Stomach (tissue), 8 donors: ENCODE measurements at regions not wholly inside any gene's neighbourhood (a gene's known extent, or its start where the extent isn't known, plus 50 kb on each side); places are given as distances from the start of the nearest gene placed in this dataset.

Experiments
- DNase-seq, 2 donors: peaks; one replicate each; pipeline versions ENCODE4 v3.0.0 to v3.0.0-alpha.2; 2013 to 2019
- H3K27ac ChIP-seq, 5 donors: fragments of 200-600 bp in 4 of 5; sonication (generic) in 4 of 5; one replicate each; pipeline ENCODE4 v1.5.1; 2013 to 2019; ENCODE audit warnings: mild to moderate bottlenecking in 1 of 5, moderate library complexity in 1 of 5
- H3K27me3 ChIP-seq, 3 donors: fragments of 200-600 bp; sonication (generic); one replicate each; pipeline ENCODE4 v1.5.1; 2017 to 2019; ENCODE audit warnings: mixed run types in 1 of 3
- H3K36me3 ChIP-seq, 4 donors: fragments of 200-600 bp; sonication (generic); 1 replicate in 3 of 4; 2 replicates in 1 of 4; pipeline ENCODE4 v1.5.1; 2016 to 2019
- H3K4me1 ChIP-seq, 4 donors: fragments of 200-600 bp; sonication (generic); one replicate each; pipeline ENCODE4 v1.5.1; 2016 to 2019
- H3K4me3 ChIP-seq, 4 donors: fragments of 200-600 bp; sonication (generic) in 3 of 4; one replicate each; pipeline ENCODE4 v1.5.1; 2016 to 2019; ENCODE audit warnings: mild to moderate bottlenecking in 1 of 4
- H3K9me3 ChIP-seq, 4 donors: fragments of 200-600 bp; sonication (generic); one replicate each; pipeline ENCODE4 v1.5.1; 2016 to 2019
- EP300 ChIP-seq: sonication (generic); formaldehyde crosslinking; IDR thresholded peaks from one replicate; pipeline ENCODE4 v1.6.1; 2017; ENCODE audit warnings: antibody characterized with exemption
- POLR2A ChIP-seq, 4 donors: fragments of 450-650 bp; IDR thresholded peaks; one replicate each; pipeline ENCODE4 v1.6.1; 2016; ENCODE audit warnings: antibody characterized with exemption in 4 of 4, control low read depth in 2 of 4, mild to moderate bottlenecking in 1 of 4, moderate library complexity in 1 of 4
- POLR2AphosphoS5 ChIP-seq, 3 donors: sonication (generic); formaldehyde crosslinking; IDR thresholded peaks; one replicate each; pipeline ENCODE4 v1.6.1; 2016; ENCODE audit warnings: antibody characterized with exemption in 3 of 3
- WGBS, 5 donors: extraction: QIAGEN DNeasy Blood & Tissue Kit in 3 of 5; methylation state at CpG; one replicate each; pipeline versions ENCODE4 v1.1.5 to v1.1.7; 2013 to 2018; 5-methylcytosine and 5-hydroxymethylcytosine counted together
- intact Hi-C: fragments of 100-400 bp; cut with DNase I; formaldehyde crosslinking; loops from one replicate; pipeline ENCODE4 v1.15.1; 2023; ENCODE audit warnings: low total_unique reads
- small RNA-seq, 4 donors: library from RNA; depleted of rRNA; stranded (forward); fragments of <200 nt; gene quantifications; one replicate each; pipeline ENCODE3, GENCODE V24; 2016
- TF ChIP-seq, protein P1 (sequence below), 7 experiments: fragments of 450-650 bp in 4 of 7; fragments of 200-600 bp in 3 of 7; sonication (generic) in 3 of 7; IDR thresholded peaks; one replicate each; pipeline ENCODE4 v1.5.1; 2016 to 2019; ENCODE audit warnings: antibody characterized with exemption in 7 of 7, control low read depth in 2 of 7, mild to moderate bottlenecking in 1 of 7
- donor health status: healthy with polysubstance abuse.
- donor health status: Bipolar disorder and iron deficiency.
- donor health status: healthy.

DNA sequence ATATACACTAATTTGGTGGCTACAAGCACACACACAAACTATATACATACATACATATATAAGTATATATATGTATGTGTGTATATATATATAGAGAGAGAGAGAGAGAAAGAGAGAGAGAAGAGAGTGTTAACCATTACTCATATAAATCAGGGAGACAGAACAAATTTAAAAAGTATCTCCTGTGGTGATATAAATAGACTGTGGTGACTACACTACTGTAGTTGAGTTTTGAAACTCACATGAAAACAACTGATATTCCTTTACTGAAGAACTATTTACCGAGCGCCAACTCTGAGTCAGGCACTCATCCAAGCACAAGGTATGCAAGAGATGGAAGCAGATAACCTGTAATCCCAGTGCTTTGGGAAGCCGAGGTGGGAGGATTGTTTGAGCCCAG is 67.3 kb upstream of the ANO6 start:
- WGBS, 5 donors, result 81 to 93% (median 88%) methylated on average over 3 of the region's 3 CpGs
- intact Hi-C loops, result no loop called here
- DNase-seq, result no peak

DNA sequence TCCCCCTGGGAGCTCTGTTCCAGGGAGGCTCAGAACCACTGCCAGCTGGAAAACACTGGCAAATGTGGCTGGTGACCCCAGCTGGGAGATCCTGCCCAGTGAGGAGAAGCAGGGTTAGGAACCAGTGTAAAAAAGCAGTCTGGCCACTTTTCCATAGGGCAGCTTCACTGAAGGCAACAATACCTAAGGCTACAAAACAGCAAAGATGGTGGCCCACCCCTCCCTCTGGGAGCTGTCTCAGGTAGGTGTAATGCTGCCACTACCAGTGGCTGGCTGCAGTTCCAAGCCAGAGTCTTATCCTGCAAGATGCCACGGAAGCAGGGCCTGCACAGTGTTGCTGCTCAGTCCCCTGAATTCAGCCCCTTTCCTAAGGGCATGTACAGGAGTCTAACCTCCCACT is 50.6 kb upstream of the ANO6 start:
- intact Hi-C loops, result no loop called here
- no peak overlapping the region for H3K27ac ChIP-seq
- 79 to 97% (median 85%) methylated on average over 1 of the region's 1 CpG; no CpG with 5 or more reads in 1 of the 5 donors for WGBS, 5 donors

More for the DNA sequence above, 67.3 kb upstream of the ANO6 start:
- Histone ChIP-seq H3K4me3 (no peak overlapping the region), H3K36me3 (no peaks in the 10 kb centered on the region), H3K27me3 (no peaks in the 10 kb centered on the region), H3K9me3 (peaks cover 0 to 18% (median 8%) of the 10 kb centered on the region in 4 donors), H3K4me1 (no peaks in the 10 kb centered on the region), H3K27ac (no peak overlapping the region)
- TF ChIP-seq EP300 (no peak), POLR2AphosphoS5 (IDR thresholded peaks at IDR 0.05) (no peak), POLR2A (IDR thresholded peaks at IDR 0.05) (no peak)
- TF ChIP-seq, protein P1, sequence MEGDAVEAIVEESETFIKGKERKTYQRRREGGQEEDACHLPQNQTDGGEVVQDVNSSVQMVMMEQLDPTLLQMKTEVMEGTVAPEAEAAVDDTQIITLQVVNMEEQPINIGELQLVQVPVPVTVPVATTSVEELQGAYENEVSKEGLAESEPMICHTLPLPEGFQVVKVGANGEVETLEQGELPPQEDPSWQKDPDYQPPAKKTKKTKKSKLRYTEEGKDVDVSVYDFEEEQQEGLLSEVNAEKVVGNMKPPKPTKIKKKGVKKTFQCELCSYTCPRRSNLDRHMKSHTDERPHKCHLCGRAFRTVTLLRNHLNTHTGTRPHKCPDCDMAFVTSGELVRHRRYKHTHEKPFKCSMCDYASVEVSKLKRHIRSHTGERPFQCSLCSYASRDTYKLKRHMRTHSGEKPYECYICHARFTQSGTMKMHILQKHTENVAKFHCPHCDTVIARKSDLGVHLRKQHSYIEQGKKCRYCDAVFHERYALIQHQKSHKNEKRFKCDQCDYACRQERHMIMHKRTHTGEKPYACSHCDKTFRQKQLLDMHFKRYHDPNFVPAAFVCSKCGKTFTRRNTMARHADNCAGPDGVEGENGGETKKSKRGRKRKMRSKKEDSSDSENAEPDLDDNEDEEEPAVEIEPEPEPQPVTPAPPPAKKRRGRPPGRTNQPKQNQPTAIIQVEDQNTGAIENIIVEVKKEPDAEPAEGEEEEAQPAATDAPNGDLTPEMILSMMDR (IDR thresholded peaks at IDR 0.05), result no peak

GRCh38 chr12:45166056-45166455 is 49.8 kb upstream of the ANO6 start:
- Histone ChIP-seq H3K9me3 (peaks cover 0 to 9% (median 0%) of the 10 kb centered on the region in 4 donors), H3K4me1 (no peaks in the 10 kb centered on the region), H3K36me3 (no peaks in the 10 kb centered on the region), H3K4me3 (no peak overlapping the region), H3K27me3 (no peaks in the 10 kb centered on the region), H3K27ac (no peak overlapping the region)
- TF ChIP-seq POLR2A (IDR thresholded peaks at IDR 0.05) (no peak), POLR2AphosphoS5 (IDR thresholded peaks at IDR 0.05) (no peak), EP300 (no peak)
- TF ChIP-seq, protein P1 (IDR thresholded peaks at IDR 0.05), result no peak
- intact Hi-C loops, result no loop called here
- DNase-seq, result peak in 1 of 2 donors; percentile 22

More for the DNA sequence above, 50.6 kb upstream of the ANO6 start:
- Histone ChIP-seq H3K36me3 (no peaks in the 10 kb centered on the region), H3K27me3 (no peaks in the 10 kb centered on the region), H3K4me1 (no peaks in the 10 kb centered on the region), H3K9me3 (peaks cover 0 to 9% (median 0%) of the 10 kb centered on the region in 4 donors), H3K4me3 (no peak overlapping the region)
- TF ChIP-seq, protein P1 (IDR thresholded peaks at IDR 0.05), result no peak
- TF ChIP-seq POLR2AphosphoS5 (IDR thresholded peaks at IDR 0.05) (no peak), EP300 (no peak), POLR2A (IDR thresholded peaks at IDR 0.05) (no peak)
- no peak for DNase-seq

Small RNA genes in the stretch of these regions (small RNA-seq; reads per million reads assigned to genes)
- 0 reads per million in 4 donors for gene RNA5SP361
